ENCODE measurements at regions not wholly inside any gene's neighbourhood (a gene's known extent, or its start where the extent isn't known, plus 50 kb on each side); places are given as distances from the start of the nearest gene placed in this dataset.
"Not testable (repeated sequence)": the region's sequence is repeated elsewhere in the genome, so short reads cannot be mapped to it uniquely, and the experiment has no call there.

- DNase-seq (ENCODE audit: extremely low read depth in 1 of 11, low read depth in 9 of 11, low spot score in 4 of 11) = not testable (repeated sequence)
Observed at GRCh38 chr10:89988361-89988760, 287.0 kb downstream of the KIF20B start.

- DNase-seq (ENCODE audit: extremely low read depth in 1 of 11, low read depth in 9 of 11, low spot score in 4 of 11) = no peak
Observed at GRCh38 chr10:89992575-89992974, 291.2 kb downstream of the KIF20B start.

DNA sequence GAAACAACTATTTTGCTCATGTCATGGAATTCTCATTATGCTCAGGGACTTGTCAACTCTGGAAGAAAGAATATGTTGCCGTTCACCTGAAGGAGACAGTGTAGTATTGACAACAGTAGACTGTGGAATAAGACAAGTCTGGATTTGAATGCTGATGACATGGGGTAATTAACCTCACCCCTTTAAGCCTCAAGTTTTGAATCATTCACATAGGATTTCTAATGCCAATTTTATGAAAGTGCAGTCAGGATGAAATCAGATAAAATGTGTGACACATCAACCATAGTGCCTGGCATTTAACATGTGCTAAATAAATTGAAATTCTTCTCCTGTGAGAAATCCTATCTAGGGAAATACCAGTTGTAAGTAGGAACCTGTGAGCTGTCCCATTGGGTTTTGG, 305.8 kb downstream of the KIF20B start:
- no peak for DNase-seq (ENCODE audit: extremely low read depth in 1 of 11, low read depth in 9 of 11, low spot score in 4 of 11)

- not testable (repeated sequence) for DNase-seq (ENCODE audit: extremely low read depth in 1 of 11, low read depth in 9 of 11, low spot score in 4 of 11)
Observed at GRCh38 chr10:90011281-90011680, 309.9 kb downstream of the KIF20B start.

GRCh38 chr10:90018819-90019218, 317.4 kb downstream of the KIF20B start:
- DNase-seq (ENCODE audit: extremely low read depth in 1 of 11, low read depth in 9 of 11, low spot score in 4 of 11) = no peak

- DNase-seq (ENCODE audit: extremely low read depth in 1 of 11, low read depth in 9 of 11, low spot score in 4 of 11) = no peak
Observed at GRCh38 chr10:90020506-90020905, 319.1 kb downstream of the KIF20B start.

GRCh38 chr10:90023950-90024349, 322.6 kb downstream of the KIF20B start:
- DNase-seq (ENCODE audit: extremely low read depth in 1 of 11, low read depth in 9 of 11, low spot score in 4 of 11) = no peak

GRCh38 chr10:90028312-90028711, 326.9 kb downstream of the KIF20B start:
- no peak for DNase-seq (ENCODE audit: extremely low read depth in 1 of 11, low read depth in 9 of 11, low spot score in 4 of 11)

- no peak for DNase-seq (ENCODE audit: extremely low read depth in 1 of 11, low read depth in 9 of 11, low spot score in 4 of 11)
Observed at GRCh38 chr10:90031776-90032175, 330.4 kb downstream of the KIF20B start.

DNA sequence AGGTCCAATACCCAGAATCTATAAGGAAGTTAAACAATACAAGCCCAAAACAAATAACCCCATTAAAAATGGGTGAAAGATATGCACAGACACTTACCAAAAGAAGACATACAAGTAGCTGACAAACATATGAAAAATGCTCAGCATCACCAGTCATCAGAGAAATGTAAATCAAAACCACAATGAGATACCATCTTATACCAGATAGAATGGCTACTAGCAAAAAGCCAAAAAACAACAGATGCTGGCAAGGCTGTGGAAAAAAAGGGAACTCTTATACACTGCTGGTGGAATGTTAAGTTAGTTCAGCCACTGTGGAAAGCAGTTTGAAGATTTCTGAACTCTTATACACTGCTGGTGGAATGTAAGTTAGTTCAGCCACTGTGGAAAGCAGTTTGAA, 331.1 kb downstream of the KIF20B start:
- no peak for DNase-seq (ENCODE audit: extremely low read depth in 1 of 11, low read depth in 9 of 11, low spot score in 4 of 11)

DNA sequence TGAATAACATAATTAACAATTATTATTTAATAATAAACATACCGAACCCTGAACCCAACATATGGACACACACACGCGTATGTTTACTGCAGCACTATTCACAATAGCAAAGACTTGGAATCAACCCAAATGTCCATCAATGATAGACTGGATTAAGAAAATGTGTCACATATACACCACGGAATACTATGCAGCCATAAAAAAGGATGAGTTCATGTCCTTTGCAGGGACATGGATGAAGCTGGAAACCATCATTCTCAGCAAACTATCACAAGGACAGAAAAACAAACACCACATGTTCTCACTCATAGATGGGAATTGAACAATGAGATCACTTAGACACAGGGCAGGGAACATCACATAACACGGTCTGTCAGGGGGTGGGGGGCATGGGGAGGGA, 333.5 kb downstream of the KIF20B start:
- DNase-seq (ENCODE audit: extremely low read depth in 1 of 11, low read depth in 9 of 11, low spot score in 4 of 11) = not testable (repeated sequence)

GRCh38 chr10:90041585-90041984, 340.2 kb downstream of the KIF20B start:
- no peak for DNase-seq (ENCODE audit: extremely low read depth in 1 of 11, low read depth in 9 of 11, low spot score in 4 of 11)

- DNase-seq (ENCODE audit: extremely low read depth in 1 of 11, low read depth in 9 of 11, low spot score in 4 of 11) = no peak
Observed at GRCh38 chr10:90042075-90042474, 340.7 kb downstream of the KIF20B start.

- DNase-seq (ENCODE audit: extremely low read depth in 1 of 11, low read depth in 9 of 11, low spot score in 4 of 11) = no peak
Observed at GRCh38 chr10:90047243-90047729, 345.9 kb downstream of the KIF20B start.

DNA sequence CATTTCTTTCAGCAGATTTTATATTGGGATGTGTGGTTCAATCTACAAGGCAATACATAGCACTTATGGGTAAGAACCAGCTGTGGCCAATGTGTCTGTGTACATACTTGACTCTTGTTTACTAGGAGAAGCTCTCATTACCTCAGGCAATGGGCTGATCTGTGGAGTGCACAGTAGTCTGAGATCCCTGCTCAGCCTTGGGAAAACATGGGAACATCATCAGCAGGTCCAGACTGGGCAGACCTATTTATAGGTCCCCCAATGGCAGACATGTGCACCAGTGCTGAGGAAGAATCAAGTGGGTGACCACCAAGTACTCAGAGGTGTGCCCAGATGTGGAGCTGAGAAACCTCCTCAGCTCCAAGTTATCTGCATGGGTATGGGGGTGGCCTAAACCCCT, 349.7 kb downstream of the KIF20B start:
- DNase-seq (ENCODE audit: extremely low read depth in 1 of 11, low read depth in 9 of 11, low spot score in 4 of 11) = no peak

DNA sequence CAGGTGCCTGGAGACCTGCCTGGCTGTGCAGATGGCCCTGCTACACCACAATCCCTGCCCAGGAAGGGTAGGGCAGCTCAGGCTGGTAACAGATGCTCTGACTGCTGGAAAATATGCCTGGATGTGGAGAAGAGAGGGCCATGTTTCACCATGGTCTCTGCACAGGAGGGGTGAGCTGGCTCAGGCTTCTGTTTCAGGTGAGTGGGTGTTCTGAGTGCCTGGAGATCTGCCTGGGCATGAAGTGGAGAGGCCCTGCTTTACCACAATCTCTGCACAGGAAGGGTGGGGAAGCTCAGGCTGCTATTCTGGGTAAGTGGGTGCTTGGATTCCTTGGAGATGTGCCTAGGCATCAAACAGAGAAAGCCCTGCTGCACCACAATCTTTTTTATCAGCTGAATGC, 350.1 kb downstream of the KIF20B start:
- no peak for DNase-seq (ENCODE audit: extremely low read depth in 1 of 11, low read depth in 9 of 11, low spot score in 4 of 11)

GRCh38 chr10:90062786-90063185, 361.4 kb downstream of the KIF20B start:
- no peak for DNase-seq (ENCODE audit: extremely low read depth in 1 of 11, low read depth in 9 of 11, low spot score in 4 of 11)

- no peak for DNase-seq (ENCODE audit: extremely low read depth in 1 of 11, low read depth in 9 of 11, low spot score in 4 of 11)
Observed at GRCh38 chr10:90064295-90064694, 362.9 kb downstream of the KIF20B start.

- no peak for DNase-seq (ENCODE audit: extremely low read depth in 1 of 11, low read depth in 9 of 11, low spot score in 4 of 11)
Observed at GRCh38 chr10:90066435-90066834, 365.0 kb downstream of the KIF20B start.

GRCh38 chr10:90075995-90076394, 374.6 kb downstream of the KIF20B start:
- no peak for DNase-seq (ENCODE audit: extremely low read depth in 1 of 11, low read depth in 9 of 11, low spot score in 4 of 11)

DNA sequence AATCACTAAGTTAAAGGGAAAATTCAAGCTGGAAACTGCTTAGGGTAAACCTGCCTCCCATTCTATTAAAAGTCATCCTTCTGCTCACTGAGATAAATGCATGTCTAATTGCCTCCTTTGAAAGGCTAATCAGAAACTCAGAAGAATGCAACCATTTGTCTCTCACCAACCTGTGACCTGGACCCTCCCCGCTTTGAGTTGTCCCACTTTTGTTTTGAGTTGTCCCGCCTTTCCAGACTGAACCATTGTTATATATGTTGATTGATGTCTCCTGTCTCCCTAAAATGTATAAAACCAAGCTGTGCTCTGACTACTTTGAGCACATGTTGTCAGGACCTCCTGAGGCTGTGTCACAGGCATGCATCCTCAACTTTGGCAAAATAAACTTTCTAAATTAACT, 378.4 kb downstream of the KIF20B start:
- no peak for DNase-seq (ENCODE audit: extremely low read depth in 1 of 11, low read depth in 9 of 11, low spot score in 4 of 11)
